MV-4-11 (cell line): ENCODE measurements at regions not wholly inside any gene's neighbourhood (a gene's known extent, or its start where the extent isn't known, plus 50 kb on each side); places are given as distances from the start of the nearest gene placed in this dataset.

Experiments used
- DNase-seq: peaks from one replicate; lab custom pipeline; 2025; lab: John Stamatoyannopoulos, UW

DNA sequence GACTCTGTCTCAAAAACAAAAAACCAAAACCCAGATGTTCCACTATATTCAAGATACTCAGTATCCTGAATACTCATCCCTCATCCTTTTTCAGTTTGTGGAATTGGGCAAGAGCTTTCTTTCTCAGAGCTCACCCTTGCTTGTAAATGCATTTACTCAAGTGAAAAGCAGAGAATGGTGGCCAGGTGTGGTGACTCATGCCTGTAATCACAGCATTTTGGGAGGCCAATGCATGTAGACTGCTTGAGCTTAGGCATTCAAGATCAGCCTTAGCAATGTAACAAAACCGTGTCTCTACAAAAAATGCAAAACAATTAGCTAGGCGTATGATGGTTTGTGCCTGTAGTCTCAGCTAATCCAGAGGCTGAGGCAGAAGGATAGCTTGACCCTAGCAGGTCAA is 553.2 kb upstream of the AMELY start:
- no peak for DNase-seq

GRCh38 chrY:7463711-7464110 is 552.2 kb upstream of the AMELY start:
- DNase-seq: no peak

- no peak for DNase-seq
Measured at GRCh38 chrY:7463196-7463595, 551.6 kb upstream of the AMELY start.

DNA sequence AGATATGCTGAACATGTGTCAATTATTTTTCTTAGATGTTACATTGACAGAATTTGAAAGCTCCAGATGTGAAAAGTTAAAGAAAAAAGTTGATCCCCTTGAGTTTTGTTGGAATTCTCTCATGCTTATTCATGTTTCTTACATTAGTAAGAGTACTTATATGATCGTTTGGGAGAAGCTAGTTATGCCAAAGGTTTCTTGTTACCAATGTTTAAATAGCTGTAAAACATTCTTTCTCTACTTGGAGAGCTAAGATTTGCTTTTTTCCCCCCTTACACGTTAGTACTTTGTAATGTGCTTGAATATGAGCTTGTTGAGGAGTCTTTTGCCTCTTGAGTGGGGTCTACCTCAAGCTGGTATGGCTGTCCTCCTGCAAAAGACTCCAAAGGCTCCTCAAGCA is 551.1 kb upstream of the AMELY start:
- no peak for DNase-seq

- DNase-seq: no peak
Measured at GRCh38 chrY:7461873-7462525, 550.4 kb upstream of the AMELY start.

DNA sequence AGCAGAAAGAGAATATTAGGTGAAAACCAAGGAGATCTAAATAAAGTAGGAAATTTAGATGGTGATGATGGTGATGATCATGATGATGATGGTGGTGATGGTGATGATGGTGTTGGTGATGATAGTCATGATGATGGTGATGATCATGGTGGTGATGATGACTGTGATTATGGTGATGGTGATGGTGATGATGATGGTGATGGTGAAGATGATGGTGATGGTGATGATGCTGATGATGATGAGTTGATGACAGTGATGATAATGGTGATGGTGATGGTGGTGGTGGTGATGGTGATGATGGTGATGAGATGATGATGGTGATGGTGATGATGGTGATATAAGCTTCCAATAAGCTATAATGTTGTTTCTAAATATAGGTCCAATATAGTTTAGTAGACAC is 548.2 kb upstream of the AMELY start:
- no peak for DNase-seq

GRCh38 chrY:7458301-7459078 is 546.9 kb upstream of the AMELY start:
- no peak for DNase-seq

GRCh38 chrY:7457286-7458015 is 545.9 kb upstream of the AMELY start:
- DNase-seq: no peak

DNA sequence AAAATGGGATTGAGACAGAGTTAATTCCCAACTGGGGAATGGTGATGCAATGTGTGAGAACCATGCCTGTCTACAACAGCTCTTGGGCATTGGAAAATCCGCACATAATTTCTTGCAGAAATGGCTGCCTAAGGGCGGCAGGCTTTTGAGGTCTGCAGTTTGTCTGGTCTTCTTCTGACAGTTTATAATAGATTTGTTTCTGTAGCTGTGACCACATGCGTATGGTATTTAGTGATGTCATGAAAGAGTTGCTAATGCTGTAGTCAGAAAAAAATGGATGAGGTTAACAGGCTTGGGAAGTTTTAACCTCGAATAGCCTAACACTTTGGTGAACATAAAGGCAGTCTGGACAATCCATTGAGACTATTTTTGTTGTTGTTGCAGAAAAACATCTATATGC is 544.1 kb upstream of the AMELY start:
- no peak for DNase-seq

DNA sequence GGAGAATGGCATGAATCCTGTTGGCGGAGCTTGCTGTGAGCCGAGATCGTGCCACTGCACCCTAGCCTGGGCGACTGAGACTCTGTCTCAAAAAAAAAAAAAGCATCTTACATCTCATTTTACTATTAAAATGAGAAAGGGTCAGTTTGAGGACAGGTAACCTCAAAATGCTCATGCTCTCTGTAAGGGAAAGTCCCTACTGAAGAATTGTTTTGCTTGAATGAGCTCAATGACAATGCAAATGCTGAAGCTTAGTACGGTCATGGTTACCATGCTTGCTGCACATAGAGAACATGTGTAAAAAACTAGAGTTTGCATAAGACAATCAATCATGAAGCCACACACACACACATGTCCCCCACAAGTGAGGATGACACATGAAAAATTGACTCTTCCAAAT is 541.8 kb upstream of the AMELY start:
- DNase-seq: no peak

- DNase-seq: no peak
Measured at GRCh38 chrY:7452246-7452645, 540.7 kb upstream of the AMELY start.

DNA sequence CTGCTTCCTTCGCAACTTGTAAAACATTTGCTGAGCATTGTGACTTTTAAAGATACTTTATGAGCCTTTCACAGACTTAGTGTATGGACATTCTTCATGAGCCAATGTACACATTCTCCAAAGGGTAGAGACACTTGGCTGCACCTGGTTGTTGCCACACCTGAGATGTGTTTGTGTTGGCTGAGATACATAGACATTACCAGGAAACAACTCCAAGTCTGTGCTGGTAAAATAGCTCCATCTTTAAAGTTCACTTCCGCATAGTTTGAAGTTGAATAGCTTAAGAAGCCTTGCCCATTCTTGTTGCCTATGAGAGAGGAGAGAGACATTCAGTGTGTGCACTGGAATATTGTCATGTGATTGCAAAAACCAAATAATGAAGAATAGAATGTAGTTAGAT is 538.3 kb upstream of the AMELY start:
- DNase-seq: no peak

DNA sequence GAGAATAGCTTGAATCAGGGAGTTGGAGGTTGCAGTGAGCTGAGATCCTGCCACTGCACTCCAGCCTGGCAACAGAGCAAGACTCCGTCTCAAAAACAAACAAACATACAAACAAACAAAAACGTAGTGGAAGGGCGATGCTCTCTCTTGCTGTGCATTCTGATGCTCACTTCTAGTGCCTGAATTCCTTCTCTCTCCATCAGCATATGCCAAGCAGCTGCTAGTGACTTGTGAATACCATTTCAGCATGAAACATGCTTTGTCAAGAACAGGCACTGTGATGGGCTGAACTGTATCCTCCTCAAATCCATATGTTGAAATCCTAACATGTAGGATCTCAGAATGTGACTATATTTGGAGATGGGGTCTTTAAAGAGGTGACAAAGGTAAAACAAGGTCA is 537.1 kb upstream of the AMELY start:
- no peak for DNase-seq

- no peak for DNase-seq
Measured at GRCh38 chrY:7447881-7448516, 536.4 kb upstream of the AMELY start.

- no peak for DNase-seq
Measured at GRCh38 chrY:7444141-7444540, 532.6 kb upstream of the AMELY start.

DNA sequence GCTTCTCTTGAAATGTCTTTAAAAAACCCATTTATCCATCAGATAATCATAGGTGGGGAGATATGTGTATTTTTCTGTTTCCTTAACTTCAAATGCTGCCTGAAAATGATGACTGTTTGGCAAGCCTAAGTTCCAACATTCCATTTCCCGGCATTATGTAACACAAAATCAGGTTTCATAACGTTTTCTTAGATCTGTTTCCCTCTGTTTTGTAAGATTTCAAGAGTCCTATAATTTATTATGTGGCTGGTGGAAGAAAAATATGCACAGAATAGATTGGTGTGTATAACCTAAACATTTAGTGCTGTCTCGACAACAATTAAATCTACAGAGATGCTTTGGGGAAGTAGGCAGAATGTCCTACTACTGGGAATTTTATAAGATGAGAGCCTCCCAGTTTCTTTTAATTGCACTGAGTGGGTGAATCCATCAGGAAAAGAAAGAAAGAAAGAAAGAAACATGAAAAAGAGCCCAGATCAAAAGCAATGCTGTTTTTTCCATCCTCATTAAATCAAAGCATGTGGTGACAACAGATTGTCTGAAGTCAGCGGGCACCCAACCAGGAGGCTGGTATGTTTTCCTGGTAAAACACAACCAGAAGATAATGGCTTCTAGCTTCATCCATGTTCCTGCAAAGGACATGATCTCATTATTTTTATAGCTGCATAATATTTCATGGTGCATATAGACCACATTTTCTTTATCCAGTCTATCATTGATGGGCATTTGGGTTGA is 529.4 kb upstream of the AMELY start:
- no peak for DNase-seq

DNA sequence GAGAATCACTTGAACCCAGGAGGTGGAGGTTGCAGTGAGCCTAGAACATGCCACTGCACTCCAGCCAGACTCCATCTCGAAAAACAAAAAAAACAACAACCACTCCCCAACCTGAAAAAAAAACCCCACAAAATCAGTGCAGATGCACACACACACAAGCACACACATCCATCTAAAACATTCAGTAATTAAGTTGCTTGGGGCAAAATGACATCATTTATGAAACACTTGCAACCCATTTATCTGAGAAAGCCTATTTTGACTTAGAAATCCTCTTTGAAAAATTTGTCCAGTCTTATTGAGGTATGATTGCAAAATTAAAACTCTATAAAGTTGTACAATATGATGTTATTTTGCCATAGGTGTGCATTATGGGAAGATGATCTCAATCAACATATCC is 525.5 kb upstream of the AMELY start:
- no peak for DNase-seq

GRCh38 chrY:7433817-7434809 is 522.6 kb upstream of the AMELY start:
- no peak for DNase-seq

DNA sequence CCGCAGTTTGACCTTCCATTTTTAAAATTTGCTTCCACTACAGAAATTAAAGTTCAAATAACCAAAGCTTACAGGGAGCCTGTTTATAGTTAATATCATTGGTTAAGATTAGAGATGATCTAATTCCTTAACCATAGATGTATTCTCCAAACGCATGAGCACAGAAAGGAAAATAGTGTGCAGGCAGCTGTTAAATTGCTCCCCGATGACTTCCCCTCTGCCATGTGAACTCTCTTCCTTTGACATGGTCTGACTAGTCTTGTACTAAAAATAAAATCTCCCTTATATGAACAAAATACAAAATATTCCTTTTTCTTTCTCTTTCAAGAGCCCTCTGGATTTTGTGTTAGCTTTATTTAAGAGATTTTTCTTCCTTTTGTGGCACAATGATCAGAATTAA is 507.6 kb upstream of the AMELY start:
- DNase-seq: no peak

DNA sequence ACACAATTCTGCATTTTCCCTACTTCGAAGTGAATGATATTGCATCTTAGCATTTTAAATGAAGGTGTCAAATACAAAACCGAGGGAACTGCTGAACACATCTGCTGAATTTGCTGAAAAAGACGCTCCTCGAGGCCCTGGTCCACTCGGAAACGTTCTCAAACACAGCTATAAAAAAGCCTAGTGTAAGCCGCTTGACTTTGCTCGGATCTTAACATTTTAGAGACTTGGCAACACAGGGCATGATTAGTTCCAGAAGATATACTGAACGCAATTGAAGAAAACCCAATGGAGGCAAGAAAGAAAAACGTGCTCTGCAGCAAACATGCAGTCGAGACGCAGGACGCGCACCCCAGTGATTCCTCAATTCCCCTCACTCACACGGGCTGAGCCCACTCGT is 506.4 kb upstream of the AMELY start:
- no peak for DNase-seq

GRCh38 chrY:7416406-7416805 is 504.9 kb upstream of the AMELY start:
- no peak for DNase-seq
